ENCODE measurements at regions not wholly inside any gene's neighbourhood (a gene's known extent, or its start where the extent isn't known, plus 50 kb on each side); places are given as distances from the start of the nearest gene placed in this dataset.

DNA sequence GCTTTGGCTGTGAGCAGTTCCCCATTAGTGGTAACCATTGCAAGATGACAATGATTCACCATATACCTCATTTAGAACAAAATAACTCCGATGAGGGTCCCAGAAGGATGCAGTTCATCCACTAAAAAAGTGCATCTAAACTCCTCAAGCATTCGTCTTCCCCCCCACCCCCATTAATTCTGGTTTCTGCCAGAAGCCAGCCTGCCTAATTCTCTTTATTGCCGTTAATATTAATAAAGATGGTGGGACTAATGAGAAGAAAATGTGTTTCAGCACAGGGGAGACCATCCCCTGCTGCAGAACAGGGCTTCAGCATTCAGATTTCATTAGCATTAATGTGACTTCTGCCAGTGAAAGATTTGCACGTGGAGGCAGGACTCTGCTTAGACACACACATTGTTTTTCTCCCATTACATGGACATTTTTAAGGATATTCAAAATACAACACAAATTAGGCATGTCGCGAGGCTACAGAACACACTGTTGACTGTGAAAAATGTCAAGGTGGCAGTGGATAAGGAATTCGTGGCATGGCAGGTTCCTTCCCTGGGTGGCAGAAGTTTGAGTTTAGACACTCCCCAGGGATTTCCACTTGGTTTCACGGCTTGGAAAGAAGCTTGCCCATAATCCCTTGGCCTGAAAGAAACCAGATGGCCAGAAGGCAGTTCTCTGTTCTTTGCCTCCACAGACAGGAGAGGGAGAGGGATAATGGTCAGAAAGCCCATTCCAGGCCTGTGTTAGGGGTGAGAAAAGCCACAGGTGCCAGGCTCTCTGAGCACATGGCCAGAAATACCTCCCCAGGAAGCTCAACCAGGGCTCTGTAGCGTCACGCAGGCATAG, 236.5 kb downstream of the FOXO1 start:
- ATAC-seq, result peak in 1 of 4 donors; percentile 30
- H3K4me1 ChIP-seq, result peaks cover 10% of the 10 kb centered on the region
- TF ChIP-seq, protein P1, sequence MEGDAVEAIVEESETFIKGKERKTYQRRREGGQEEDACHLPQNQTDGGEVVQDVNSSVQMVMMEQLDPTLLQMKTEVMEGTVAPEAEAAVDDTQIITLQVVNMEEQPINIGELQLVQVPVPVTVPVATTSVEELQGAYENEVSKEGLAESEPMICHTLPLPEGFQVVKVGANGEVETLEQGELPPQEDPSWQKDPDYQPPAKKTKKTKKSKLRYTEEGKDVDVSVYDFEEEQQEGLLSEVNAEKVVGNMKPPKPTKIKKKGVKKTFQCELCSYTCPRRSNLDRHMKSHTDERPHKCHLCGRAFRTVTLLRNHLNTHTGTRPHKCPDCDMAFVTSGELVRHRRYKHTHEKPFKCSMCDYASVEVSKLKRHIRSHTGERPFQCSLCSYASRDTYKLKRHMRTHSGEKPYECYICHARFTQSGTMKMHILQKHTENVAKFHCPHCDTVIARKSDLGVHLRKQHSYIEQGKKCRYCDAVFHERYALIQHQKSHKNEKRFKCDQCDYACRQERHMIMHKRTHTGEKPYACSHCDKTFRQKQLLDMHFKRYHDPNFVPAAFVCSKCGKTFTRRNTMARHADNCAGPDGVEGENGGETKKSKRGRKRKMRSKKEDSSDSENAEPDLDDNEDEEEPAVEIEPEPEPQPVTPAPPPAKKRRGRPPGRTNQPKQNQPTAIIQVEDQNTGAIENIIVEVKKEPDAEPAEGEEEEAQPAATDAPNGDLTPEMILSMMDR (IDR thresholded peaks at IDR 0.05), result no peak
- 64 to 74% (median 71%) methylated on average over 10 of the region's 10 CpGs for WGBS, 3 donors
- H3K36me3 ChIP-seq (ENCODE audit: insufficient read depth in 1 of 2, low read depth in 1 of 2), result no peaks in the 10 kb centered on the region
- no peak for DNase-seq
- no peaks in the 10 kb centered on the region for H3K27me3 ChIP-seq (ENCODE audit: insufficient read depth in 3 of 3, low read length in 2 of 3)
- H3K9me3 ChIP-seq, result no peaks in the 10 kb centered on the region
- H3K4me3 ChIP-seq, result no peak overlapping the region
- intact Hi-C loops (cut with DNase I), result no loop called here
- no peak overlapping the region for H3K27ac ChIP-seq

DNA sequence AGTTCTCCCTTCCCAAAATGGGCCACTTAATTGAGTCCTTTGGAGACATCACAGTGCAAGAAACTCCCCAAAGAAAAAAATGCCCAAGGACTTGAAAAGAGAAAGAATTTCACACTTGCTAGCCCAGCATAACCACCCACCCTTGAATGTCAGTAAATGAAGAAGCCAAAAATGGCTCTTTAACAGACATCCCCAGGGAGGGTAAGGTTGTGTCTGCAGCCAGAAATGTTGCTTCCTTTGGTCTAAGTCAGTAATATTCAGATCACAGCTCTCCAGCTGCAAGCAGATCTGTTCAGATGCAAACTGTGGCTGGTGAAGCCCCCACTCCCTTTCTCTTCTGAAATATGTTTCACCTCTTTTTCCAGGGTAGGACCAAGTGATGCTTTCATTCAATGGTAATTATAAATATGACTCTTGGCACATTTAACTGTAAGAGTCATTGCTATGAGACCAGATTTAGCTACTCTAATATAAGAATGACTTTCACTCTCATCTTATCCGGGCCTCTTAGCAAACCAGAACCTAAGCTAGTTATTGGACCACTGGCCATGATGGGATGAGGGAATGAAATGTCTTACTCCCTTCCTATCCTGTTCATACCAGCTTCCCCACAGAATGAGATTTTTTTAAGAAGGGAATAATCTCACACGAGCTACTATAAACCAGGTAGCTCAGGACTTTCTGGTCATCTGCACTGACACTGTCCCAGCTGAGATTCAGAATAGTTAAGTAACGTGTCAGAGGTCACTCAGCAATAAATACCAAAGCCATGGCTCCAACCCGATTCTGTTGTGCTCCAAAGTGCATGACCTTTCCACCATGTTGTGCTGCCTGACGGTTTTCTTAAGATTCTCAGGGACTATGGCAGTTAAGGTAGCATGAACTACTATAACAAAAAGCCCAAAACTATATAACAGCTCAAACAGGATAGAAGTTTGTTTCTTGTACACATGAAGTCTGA, 234.1 kb downstream of the FOXO1 start:
- no peaks in the 10 kb centered on the region for H3K36me3 ChIP-seq (ENCODE audit: insufficient read depth in 1 of 2, low read depth in 1 of 2)
- H3K9me3 ChIP-seq, result no peaks in the 10 kb centered on the region
- no peak overlapping the region for H3K4me3 ChIP-seq
- 58 to 76% (median 71%) methylated on average over 5 of the region's 5 CpGs for WGBS, 3 donors
- TF ChIP-seq, protein P1 (IDR thresholded peaks at IDR 0.05), result no peak
- DNase-seq, result no peak
- no peak overlapping the region for H3K27ac ChIP-seq
- H3K4me1 ChIP-seq, result peaks cover 10% of the 10 kb centered on the region
- intact Hi-C loops (cut with DNase I), result no loop called here
- H3K27me3 ChIP-seq (ENCODE audit: insufficient read depth in 3 of 3, low read length in 2 of 3), result no peaks in the 10 kb centered on the region
- ATAC-seq, result peak in 3 of 4 donors; percentile 17 to 46 (median 42)

DNA sequence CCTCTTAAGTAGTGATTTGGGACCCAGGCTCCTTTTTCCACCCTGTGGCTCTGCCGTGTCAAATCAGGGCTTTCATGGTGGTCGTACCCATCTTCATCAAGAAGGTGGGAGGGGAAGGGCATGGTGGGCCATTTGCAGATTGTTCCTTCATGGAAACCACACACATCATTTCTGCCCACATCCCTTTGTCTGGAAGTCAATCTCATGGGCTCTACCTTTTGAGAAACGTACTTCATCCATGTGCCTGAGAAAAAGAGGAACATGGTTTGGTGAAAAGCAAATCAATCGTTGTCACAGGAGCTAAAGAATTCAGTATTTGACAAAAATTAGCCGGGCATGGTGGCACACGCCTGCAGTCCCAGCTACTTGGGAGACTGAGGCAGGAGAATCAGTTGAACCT, 233.4 kb downstream of the FOXO1 start:
- 76 to 96% (median 76%) methylated on average over 6 of the region's 6 CpGs for WGBS, 3 donors
- ATAC-seq (no peak), DNase-seq (no peak)
- Histone ChIP-seq H3K4me1 (peaks cover 10% of the 10 kb centered on the region), H3K36me3 (ENCODE audit: insufficient read depth in 1 of 2, low read depth in 1 of 2) (no peaks in the 10 kb centered on the region), H3K27me3 (ENCODE audit: insufficient read depth in 3 of 3, low read length in 2 of 3) (no peaks in the 10 kb centered on the region), H3K4me3 (no peak overlapping the region), H3K9me3 (no peaks in the 10 kb centered on the region), H3K27ac (no peak overlapping the region)
- intact Hi-C loops (cut with DNase I), result no loop called here
- TF ChIP-seq, protein P1 (IDR thresholded peaks at IDR 0.05), result no peak

DNA sequence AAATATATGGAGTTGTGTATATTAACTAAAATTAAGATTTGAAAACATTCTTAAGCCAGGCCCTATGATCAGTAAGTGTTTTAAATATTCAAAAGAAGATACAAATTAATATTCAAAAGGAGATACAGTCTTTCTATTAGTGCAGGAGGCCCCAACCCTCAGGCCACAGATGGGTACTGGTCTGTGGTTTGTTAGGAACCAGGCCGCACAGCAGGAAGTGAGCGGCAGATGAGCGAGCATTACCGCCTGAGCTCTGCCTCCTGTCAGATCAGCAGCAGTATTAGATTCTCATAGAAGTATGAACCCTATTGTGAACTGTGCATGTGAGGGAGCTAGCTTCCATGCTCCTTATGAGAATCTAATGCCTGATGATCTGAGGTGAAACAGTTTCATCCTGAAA, 232.9 kb downstream of the FOXO1 start:
- intact Hi-C loops (cut with DNase I), result no loop called here
- Histone ChIP-seq H3K9me3 (no peaks in the 10 kb centered on the region), H3K36me3 (ENCODE audit: insufficient read depth in 1 of 2, low read depth in 1 of 2) (no peaks in the 10 kb centered on the region), H3K27ac (no peak overlapping the region), H3K27me3 (ENCODE audit: insufficient read depth in 3 of 3, low read length in 2 of 3) (no peaks in the 10 kb centered on the region), H3K4me1 (peaks cover 14% of the 10 kb centered on the region), H3K4me3 (no peak overlapping the region)
- DNase-seq (no peak), ATAC-seq (no peak)
- WGBS, 3 donors, result 90 to 95% (median 94%) methylated on average over 4 of the region's 4 CpGs
- TF ChIP-seq, protein P1 (IDR thresholded peaks at IDR 0.05), result no peak
